ENCODE measurements at regions not wholly inside any gene's neighbourhood (a gene's known extent, or its start where the extent isn't known, plus 50 kb on each side); places are given as distances from the start of the nearest gene placed in this dataset.

DNA sequence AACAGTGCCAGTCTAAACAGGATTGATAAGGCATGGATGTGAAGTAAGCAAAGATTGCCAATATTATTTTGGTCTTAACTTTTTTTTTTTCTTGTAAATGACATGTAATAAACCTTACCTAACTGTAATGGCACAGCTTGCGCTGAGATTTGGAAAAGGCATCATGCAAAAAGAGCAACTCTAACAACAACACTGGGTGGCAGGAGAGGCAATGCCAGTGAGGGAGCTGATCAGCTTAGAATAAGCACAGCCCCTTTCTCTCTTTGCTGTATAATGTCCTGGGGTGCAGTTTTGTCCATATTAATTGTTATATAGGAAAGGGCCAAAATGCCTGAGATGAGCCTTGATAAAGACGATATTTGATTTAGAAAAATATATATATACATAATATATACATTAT is 1589.7 kb upstream of the FLRT2 start:
- Mint-ChIP-seq H3K36me3 (no peaks in the 10 kb centered on the region), H3K9me3 (peaks cover 0 to 11% (median 5%) of the 10 kb centered on the region in 7 donors), H3K27ac (no peak overlapping the region), H3K27me3 (ENCODE audit: low read depth in 3 of 3) (no peaks in the 10 kb centered on the region), H3K4me3 (no peak overlapping the region), H3K4me1 (no peaks in the 10 kb centered on the region)
- TF ChIP-seq, protein P1, sequence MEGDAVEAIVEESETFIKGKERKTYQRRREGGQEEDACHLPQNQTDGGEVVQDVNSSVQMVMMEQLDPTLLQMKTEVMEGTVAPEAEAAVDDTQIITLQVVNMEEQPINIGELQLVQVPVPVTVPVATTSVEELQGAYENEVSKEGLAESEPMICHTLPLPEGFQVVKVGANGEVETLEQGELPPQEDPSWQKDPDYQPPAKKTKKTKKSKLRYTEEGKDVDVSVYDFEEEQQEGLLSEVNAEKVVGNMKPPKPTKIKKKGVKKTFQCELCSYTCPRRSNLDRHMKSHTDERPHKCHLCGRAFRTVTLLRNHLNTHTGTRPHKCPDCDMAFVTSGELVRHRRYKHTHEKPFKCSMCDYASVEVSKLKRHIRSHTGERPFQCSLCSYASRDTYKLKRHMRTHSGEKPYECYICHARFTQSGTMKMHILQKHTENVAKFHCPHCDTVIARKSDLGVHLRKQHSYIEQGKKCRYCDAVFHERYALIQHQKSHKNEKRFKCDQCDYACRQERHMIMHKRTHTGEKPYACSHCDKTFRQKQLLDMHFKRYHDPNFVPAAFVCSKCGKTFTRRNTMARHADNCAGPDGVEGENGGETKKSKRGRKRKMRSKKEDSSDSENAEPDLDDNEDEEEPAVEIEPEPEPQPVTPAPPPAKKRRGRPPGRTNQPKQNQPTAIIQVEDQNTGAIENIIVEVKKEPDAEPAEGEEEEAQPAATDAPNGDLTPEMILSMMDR (IDR thresholded peaks at IDR 0.05): no peak
- no peak overlapping the region for H3K4me3 ChIP-seq (replicated peaks in 1 of 3; ENCODE audit: low read depth in 2 of 3, low read length in 3 of 3)
- H3K9me3 ChIP-seq (replicated peaks in 1 of 2; ENCODE audit: control insufficient read depth in 1 of 2, insufficient read depth in 1 of 2, low read length in 2 of 2): peaks cover 10 to 12% of the 10 kb centered on the region in 2 donors
- no peak overlapping the region for H3K27ac ChIP-seq (ENCODE audit: low read depth in 1 of 2, low read length in 2 of 2)
- H3K4me1 ChIP-seq (ENCODE audit: control insufficient read depth in 1 of 2, insufficient read depth in 2 of 2, low read length in 2 of 2): no peaks in the 10 kb centered on the region
- H2AFZ ChIP-seq (ENCODE audit: insufficient read depth, low read depth, low read length, poor library complexity, severe bottlenecking): no peak overlapping the region
- H3K4me2 ChIP-seq (replicated peaks; ENCODE audit: extremely low read depth, low read length, poor library complexity, severe bottlenecking): no peak overlapping the region
- no peaks in the 10 kb centered on the region for H3K79me2 ChIP-seq (ENCODE audit: insufficient read depth, low read length)
- WGBS (ENCODE audit: insufficient coverage): no CpG with 5 or more reads among the region's 2 CpGs
- no peak for DNase-seq
- no peaks in the 10 kb centered on the region for H3K36me3 ChIP-seq (replicated peaks in 1 of 2; ENCODE audit: control insufficient read depth in 1 of 2, insufficient read depth in 2 of 2, low read length in 2 of 2)
- no peak overlapping the region for H3K9ac ChIP-seq (ENCODE audit: insufficient read depth, low read length, poor library complexity, severe bottlenecking)
- intact Hi-C loops (cut with micrococcal nuclease): no loop called here
- no peaks in the 10 kb centered on the region for H4K20me1 ChIP-seq (ENCODE audit: insufficient read depth, low read length)
- no peaks in the 10 kb centered on the region for H3K27me3 ChIP-seq (ENCODE audit: control insufficient read depth in 2 of 2, insufficient read depth in 2 of 2, low read length in 2 of 2)

DNA sequence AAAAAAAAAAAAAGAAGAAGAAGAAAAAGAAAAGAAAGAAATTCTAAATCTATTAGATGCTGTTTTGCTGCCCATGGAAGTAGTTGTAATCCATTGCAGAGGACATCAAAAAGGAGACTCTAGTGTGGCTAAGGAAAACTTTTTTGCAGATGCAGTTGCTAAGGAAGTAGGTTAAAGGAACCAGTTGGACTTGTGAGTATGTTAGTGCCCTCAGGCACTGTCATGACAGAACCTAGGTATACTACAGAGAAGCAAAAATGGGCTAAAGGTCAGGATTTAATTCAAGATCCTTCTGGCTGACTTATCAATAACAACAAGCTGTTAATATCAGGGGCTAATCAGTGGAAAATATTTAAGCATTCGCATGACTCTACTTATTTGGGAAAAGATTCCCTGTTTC is 1571.6 kb upstream of the FLRT2 start:
- H3K27ac Mint-ChIP-seq: no peak overlapping the region
- Histone ChIP-seq H2AFZ (ENCODE audit: insufficient read depth, low read depth, low read length, poor library complexity, severe bottlenecking) (no peak overlapping the region), H3K9ac (ENCODE audit: insufficient read depth, low read length, poor library complexity, severe bottlenecking) (no peak overlapping the region), H3K4me3 (replicated peaks in 1 of 3; ENCODE audit: low read depth in 2 of 3, low read length in 3 of 3) (no peak overlapping the region), H3K27ac (ENCODE audit: low read depth in 1 of 2, low read length in 2 of 2) (no peak overlapping the region), H3K4me2 (replicated peaks; ENCODE audit: extremely low read depth, low read length, poor library complexity, severe bottlenecking) (no peak overlapping the region), H4K20me1 (ENCODE audit: insufficient read depth, low read length) (no peaks in the 10 kb centered on the region), H3K4me1 (ENCODE audit: control insufficient read depth in 1 of 2, insufficient read depth in 2 of 2, low read length in 2 of 2) (no peaks in the 10 kb centered on the region), H3K36me3 (replicated peaks in 1 of 2; ENCODE audit: control insufficient read depth in 1 of 2, insufficient read depth in 2 of 2, low read length in 2 of 2) (no peaks in the 10 kb centered on the region), H3K79me2 (ENCODE audit: insufficient read depth, low read length) (no peaks in the 10 kb centered on the region), H3K27me3 (ENCODE audit: control insufficient read depth in 2 of 2, insufficient read depth in 2 of 2, low read length in 2 of 2) (no peaks in the 10 kb centered on the region), H3K9me3 (replicated peaks in 1 of 2; ENCODE audit: control insufficient read depth in 1 of 2, insufficient read depth in 1 of 2, low read length in 2 of 2) (peaks cover 13 to 14% of the 10 kb centered on the region in 2 donors)
- no CpG with 5 or more reads among the region's 1 CpG for WGBS (ENCODE audit: insufficient coverage)
- no peak overlapping the region for H3K4me3 Mint-ChIP-seq
- TF ChIP-seq, protein P1 (IDR thresholded peaks at IDR 0.05): no peak
- intact Hi-C loops (cut with micrococcal nuclease): no loop called here
- no peaks in the 10 kb centered on the region for H3K36me3 Mint-ChIP-seq
- H3K9me3 Mint-ChIP-seq: peaks cover 4 to 13% (median 9%) of the 10 kb centered on the region in 7 donors
- no peaks in the 10 kb centered on the region for H3K4me1 Mint-ChIP-seq
- no peak for DNase-seq
- H3K27me3 Mint-ChIP-seq (ENCODE audit: low read depth in 3 of 3): peaks cover 0 to 1% (median 0%) of the 10 kb centered on the region in 3 donors

Measured in CD14-positive monocyte (primary cell).